Lung microvascular endothelial cell (primary cell): ENCODE measurements at regions not wholly inside any gene's neighbourhood (a gene's known extent, or its start where the extent isn't known, plus 50 kb on each side); places are given as distances from the start of the nearest gene placed in this dataset.

ENCODE experiments used
- DNase-seq, 2 donors: peaks; one replicate each; pipeline versions ENCODE4 v3.0.0 to v3.0.0-alpha.2; 2010; ENCODE audit warnings: low read depth in 2 of 2

DNA sequence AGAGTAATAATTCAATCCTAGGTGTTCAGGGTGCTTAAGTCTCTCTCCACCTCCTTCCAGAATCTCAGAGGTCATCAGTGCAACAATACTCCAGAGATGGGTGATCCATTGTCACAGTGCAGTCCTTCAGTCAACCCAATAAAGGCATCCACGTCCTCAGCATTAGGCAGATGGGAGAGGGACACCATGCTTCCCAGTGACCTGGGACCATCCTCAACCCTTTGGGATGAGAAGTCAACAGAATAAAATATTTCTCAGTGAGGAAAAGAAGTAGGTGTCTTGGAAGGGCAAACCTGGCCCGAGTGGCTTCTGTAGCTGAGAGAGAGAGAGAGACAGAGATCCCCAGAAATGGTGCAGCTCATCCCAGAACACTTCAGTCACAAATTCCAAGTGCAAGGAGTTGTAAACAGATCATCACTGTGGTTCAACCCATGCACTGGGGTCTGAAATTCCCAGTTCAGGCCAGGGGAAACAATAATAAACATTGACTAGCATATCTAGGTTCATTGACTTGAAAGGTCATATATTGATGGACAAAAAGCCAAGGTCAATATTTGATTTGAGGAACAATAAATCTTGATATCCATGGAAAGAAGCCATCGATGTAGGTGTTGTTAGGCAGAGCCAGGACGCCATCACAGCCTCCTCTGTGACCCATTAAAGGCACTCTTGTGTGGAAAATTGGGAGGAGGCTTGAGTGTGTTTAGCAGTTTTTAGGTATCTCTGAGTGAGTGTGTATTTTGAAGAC, 256.0 kb upstream of the ZMIZ1 start:
- no peak for DNase-seq

DNA sequence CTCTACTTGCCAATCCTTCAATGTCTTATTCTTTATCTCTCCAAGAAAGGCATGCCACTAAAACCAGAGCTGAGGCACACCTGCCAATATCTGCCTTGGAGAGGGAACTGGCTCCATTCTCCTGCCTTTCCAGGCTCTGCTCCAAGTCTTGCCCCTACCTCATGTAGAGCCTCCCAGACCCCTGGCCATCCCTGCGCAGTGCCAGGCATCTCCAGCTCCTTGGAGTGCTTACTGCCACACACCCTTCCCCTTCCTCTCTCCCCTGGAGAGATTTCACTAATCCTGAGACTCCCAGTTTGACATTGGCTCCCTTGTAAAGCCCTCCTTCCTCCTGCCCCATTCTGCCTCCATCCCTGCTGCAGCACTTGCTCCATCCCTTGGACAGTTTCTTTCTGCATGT, 255.2 kb upstream of the ZMIZ1 start:
- no peak for DNase-seq

DNA sequence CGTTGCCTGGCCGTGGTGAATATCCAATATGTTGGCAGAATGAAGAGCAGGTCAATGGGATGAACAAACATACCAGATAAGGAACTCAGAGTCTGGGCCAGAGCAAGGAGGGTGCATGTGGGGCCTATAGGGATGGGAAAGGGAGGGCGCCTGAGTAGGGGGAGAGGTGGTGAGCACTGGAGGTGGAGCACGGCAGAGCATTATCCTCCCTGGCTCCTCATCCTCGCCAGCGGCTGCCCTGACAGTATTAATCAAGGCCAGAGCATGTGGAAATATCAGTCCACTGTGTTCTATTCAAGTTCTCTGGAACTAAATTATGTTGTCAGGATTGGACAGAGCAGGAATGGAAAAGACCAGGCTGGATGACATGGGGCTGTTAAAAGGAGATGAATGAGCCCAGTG, 254.8 kb upstream of the ZMIZ1 start:
- DNase-seq: no peak

DNA sequence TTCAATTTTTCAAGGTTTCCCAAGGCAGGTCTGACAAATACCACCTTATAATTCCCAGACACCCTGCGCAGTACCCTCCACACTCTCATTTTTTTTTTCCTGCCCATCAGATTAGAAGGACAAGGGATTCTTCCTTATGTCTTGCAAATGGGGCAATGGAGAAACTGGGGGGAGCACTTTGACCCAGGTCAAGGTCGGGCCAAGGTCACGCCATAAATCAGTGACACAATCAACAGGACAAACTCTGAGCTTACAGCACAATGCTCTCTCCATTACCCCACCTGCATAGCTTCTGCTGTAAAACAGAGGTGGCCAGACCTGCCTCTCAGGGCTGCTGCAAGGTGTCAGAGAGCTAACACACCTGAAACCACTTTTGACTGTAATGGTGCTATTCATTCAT, 254.4 kb upstream of the ZMIZ1 start:
- DNase-seq: no peak

DNA sequence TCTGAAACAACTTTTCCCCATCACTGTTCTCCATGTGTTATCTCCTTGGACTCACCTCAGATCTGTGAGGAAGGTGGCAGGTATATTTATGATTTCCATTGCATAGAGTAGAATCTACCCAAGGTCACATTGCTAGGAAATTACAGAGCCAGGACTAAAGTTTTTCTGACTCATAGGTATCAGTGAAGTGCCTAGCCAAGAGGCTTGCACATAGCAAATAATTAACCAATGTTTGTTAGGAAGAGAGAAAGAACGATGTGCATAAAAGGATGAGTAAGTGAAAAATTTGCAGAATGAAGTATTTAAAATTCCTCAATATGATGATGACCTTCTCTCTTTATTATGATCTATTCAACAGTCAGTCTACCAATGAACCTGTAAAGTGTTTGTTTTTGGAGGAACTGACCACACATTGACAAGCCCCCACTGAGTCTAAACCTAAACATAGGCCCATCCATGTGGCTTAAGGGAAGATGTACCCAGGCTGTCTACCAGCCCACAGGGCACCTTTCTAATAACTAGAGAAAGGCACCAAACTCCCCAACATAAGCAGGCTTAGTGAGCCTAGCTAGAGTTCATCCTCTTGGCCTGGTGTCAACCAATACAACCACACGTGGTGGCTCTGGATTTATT, 252.9 kb upstream of the ZMIZ1 start:
- DNase-seq: no peak

DNA sequence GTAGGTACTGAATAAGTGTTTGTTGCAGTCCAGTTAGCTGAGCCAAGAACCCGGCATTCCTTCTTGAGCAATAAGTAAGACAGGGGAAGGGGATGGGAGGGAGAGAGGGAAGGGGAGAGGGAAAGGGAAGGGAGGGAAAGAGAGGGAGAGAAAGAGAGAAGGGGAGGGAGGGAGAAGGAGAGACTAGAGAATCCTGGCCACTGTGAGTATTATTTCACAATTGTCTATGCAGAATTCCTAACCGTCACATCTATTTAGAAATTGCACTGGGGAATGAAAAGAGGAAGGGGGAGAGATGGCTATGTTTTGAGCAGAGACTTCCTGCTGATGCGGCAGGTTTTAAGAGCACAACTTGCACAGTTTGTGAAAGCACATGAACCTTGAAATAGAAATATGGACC, 251.4 kb upstream of the ZMIZ1 start:
- DNase-seq: no peak

DNA sequence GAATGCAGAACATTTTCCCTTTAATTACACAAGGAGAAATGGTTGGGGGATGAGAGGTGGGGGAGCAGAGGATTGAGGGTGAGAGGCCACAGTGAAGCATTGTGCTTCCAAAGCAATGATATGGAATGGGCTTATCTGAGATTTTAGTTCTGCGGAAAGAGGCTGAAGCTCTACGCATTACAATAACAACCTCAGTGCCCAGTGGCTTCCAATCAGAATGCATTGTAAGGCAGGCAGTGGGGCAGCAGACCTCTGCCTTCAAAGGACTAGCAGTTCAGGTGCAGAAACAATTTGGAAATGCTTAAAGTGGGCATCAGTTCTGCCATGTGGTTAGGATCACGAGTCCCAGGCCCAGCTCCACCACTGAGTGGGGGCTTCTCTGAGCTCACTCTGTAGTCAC, 251.0 kb upstream of the ZMIZ1 start:
- no peak for DNase-seq

DNA sequence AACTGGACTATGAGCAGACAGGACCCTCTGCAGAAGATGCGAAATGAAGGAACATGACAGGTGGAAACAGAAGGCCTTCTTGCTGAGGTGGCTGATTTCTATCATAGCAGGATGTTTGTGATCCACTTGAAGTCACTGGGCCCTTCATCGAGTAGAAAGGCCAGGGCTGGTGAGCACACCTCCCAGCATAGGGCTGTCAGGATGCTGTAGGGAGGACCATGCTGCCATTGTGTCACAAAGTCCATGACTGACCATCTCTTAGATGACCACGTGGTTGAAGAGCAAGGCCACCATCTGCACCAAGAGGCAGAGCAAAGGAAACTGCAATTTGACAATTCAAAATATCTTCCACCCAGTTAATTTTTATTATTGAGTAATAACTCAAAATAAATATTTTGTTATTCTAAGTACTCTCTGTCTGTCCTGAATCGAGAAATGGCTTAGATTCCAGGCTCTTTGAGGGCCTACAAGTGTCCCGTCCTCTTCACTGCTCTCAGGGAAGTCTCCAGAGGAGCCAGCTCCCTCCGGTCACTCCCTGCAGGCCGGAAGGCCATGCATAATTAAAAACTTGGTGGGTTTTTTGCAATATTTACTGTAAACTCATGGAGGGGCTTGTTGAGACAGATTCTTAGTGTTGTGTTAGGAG, 249.3 kb upstream of the ZMIZ1 start:
- DNase-seq: no peak

DNA sequence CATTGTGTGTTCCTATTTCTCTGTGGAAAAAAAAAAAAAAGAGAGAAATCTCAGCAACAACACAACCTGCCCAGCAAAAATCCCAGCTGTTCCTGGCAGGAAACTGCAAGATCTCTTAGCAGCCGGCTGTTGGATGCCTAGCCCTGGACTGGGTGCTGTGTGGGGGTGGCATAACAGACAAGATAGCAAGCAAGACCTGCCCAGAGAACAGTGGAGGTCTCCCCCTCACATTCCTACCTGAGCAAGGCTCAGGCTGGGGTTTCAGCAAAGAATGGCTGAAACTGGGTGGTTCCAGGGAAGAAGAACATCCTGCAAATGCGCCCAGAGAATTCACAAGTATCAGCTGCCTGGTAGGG, 248.8 kb upstream of the ZMIZ1 start:
- no peak for DNase-seq

DNA sequence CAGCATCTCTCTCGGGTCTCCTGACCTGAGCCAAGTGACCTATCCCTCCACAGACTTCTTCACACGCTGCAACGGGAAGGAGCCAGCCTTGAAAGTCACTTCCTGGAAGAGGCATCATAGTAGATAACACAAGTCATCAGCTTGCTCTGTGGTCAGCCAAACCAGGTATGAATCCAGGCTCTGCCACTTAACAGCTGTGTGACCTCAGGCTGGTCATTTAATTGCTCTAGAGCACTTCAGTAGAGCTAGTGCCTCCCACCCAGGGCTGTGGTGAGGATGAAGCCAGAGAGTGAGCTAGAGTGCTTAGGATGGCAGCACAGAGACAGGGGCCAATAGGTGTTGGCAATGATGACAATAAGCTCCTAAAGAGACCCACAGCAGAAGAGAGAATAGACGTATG, 247.7 kb upstream of the ZMIZ1 start:
- no peak for DNase-seq

DNA sequence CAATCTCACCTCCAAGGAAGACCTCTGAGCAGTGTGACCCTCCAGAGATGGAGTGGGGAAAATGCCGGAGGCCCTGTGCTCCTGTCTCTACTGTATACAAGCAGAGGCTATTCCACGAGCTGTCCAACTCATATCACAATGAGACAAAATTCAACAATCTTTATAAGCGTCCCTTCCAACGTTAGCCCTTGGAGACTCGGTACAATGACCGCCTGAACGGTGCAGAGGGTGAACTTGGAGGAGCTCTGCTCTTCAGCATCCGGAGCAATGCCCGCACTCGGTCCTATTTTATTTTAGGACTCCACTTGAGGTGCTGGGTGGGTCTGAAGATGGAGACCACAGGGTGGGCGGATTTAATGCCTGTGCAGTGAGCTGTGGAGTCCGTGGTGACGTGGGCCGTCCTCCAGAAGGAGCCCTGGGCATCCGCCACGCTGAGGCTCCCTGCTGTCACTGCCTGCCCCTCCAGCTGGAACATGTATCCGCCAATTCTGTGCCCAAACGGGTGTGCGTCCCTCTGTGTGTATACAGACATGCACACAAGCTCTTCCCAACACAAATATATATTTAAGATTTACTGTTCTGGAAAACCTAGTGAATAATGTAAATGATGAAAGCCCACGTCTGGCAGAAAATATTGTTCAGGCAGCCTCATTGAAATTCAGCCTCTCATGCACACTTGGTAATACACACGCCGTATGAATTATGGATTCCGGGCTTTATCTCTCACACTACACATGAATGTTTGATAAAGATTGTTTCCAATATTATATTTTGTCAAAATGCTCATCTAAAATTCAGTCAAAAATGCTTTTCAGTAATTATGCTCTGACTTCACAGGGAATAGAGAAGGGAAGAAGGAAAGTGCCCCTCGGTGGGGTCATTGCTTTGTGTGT, 239.9 kb upstream of the ZMIZ1 start:
- DNase-seq: no peak

DNA sequence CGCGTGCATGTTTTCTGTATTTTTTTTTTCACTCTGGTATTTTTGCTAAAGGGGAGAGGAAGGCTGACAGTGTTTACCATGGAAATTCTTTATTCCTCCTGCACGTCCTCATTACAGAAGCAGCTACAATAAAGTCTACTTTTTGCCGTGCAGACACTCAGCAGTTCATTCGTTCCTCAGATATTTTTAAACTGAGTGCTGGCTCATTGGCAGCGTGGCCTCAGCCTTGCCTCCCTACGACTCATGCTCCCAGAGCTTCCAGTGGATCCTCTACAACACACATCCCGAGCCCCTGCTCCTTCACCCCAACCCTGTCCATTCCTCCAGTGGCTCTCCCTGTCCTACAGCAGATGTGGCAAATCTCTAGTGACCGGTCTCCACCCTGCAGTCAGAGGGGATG, 239.2 kb upstream of the ZMIZ1 start:
- DNase-seq: no peak

DNA sequence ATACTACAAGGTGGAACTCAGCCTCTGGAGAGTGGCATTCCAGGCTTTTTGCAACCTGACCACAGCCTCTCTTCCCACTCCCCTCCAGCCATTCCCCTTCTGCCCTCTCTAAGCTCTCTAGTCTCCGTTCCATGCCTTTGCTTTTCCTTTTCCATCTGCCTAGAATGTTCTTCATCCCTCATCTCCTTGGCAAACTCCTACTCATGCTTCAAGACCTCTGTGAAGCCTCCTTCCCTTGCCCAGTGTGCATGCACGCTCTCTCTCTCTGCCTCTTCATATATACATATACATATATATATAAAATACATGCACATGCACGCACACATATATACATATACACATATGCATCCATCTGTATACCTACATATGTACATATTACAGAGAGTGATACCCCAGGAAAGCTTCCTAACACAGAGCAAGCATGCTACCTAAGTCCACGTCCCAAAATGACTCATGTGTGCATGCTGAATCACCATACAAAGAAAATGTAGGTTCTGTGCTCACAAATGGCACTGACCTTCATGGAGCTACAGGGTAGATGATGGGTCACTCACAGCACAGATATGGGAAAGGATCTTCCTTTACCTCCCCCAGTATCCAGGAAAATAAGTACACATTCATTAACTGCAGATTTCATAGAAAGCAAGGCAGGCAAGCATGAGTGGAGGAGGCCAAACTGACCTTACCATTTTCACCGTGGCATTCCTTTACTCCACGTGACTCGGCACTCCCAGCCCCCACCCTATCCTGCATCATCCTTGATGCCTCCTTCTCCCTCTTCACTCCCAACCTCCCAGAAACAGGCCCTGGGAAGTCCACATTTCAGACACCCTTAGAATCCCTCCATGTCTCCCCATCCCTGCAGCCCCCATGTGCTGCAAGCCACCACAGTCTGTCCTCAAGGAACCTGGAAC, 238.4 kb upstream of the ZMIZ1 start:
- DNase-seq: no peak

DNA sequence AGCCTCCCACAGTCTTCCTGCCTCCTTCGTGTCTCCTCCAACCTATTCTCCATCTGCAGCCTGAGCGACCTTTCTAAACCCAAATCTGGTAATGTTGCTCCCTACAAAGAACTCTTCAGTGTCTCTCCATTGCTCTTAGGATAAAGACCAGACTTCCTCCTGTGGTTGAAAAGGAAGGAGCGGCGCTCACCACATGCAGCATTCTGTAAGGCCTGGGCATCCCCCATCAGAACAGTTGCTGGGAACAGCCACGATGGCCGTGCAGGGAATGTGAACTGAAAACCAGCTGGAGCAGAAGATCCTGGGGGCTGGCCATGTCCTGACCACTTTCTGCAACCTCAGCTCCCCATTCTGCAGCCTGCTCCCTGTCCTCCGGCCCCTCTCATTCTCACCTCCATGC, 237.8 kb upstream of the ZMIZ1 start:
- no peak for DNase-seq

DNA sequence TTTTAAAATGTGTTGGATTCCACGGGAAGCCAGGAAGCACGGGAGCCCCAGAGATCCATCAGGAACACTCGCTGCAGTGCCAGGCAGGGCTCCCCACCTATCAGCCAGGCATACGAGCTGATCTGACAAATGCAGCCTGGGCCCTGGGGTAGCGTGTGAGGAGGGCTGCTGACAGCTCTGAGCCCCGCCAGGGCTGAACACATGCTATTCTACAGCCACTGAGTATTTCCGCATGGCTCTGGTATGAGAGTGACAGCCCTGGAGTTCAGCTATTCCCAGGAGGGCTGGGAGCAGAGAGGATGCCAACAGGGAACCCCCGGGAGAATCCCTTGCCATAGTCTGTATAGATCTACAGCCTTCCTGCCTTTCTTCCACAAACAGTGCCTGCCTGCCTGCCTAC, 237.3 kb upstream of the ZMIZ1 start:
- DNase-seq: no peak

DNA sequence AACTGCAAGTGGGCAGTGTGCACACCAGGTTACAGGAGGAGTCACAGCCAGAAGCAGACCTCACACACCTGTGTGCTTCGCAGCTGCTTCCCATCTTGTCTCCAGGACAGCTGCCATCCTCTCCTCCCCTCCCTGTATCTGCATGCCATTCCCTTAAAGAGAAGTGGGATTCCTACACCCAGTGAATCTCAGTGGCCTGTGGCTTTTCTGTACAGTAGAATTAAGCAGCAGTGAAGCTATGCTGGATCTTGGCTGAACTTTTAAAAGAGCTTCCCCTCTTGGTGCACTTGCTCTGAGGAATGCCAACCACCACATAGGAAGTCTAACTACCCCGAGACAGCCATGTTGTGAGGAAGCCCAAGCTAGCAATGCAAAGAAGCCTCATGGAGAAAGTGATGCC, 236.5 kb upstream of the ZMIZ1 start:
- DNase-seq: no peak

DNA sequence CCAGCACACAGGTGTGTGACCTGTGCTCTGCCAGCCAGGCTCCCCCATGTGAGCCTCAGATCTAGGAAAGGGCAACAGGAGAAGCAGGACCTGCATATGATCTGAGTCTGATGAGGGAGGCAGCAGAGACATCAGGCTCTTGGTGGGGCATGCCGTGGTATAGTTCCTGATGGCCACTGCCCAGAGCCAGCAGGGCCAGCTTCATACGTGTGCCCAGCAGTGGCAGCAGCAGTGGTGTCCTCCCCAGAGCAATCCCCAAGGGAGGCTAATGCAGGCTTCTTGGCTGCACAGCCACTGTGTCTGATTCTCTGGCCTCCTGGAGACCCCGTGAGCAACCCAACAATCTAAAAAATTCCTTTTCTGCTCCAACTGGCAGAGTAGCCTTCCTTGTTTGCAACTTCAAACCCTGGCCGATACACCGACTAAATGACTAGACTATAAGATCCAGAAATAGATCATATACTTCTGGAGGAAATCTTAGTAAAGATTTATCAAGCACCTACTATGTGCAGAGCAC, 230.6 kb upstream of the ZMIZ1 start:
- DNase-seq: no peak

DNA sequence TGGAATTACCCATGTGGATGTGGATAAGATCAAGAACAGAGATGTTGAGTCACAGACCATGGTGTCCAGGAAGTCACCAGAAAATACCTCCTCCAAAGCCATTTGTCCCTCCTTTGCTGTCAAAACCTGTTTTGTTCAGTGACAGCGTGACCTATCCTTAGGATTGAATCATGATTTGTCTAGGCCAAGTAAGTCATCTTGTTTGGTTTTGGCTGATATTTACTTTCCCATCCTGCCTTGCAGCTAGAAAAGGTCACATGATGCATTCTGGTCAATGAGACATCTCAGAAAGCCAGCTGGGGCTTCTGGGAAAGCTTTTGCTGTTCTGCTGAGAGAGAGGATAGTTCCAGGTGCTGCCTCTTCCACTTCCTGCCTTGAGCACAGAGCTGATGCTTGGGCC, 225.3 kb upstream of the ZMIZ1 start:
- no peak for DNase-seq

DNA sequence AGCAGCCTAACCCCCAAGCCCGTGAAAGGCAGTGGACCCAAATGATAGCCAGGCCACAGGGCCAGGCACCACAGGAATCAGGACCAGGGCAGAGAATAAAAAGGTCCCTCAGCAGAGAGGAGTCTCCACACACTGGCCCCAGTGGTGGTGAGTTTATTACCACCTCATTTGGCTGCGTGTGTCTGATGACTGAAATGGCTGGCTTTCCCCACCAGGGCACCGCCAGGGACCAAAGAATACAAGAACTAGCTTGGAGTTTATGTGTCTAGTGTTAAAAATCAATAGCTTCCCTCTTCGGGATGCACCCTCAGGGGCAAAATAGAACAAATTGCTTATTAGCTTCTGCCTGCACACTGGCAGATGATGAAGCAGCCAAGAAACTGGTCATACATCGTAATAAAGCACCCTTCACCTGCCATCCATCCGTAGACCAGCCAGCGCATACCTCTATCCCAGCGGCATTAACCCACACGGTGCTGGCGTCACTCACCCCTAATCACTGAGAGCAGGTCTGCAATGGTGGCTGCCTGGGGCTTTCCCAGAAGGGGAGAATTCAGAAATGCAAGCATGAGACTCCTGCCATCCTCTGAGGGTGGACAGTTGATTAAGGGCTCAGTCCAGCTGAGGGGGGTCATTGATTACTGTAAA, 223.7 kb upstream of the ZMIZ1 start:
- no peak for DNase-seq

DNA sequence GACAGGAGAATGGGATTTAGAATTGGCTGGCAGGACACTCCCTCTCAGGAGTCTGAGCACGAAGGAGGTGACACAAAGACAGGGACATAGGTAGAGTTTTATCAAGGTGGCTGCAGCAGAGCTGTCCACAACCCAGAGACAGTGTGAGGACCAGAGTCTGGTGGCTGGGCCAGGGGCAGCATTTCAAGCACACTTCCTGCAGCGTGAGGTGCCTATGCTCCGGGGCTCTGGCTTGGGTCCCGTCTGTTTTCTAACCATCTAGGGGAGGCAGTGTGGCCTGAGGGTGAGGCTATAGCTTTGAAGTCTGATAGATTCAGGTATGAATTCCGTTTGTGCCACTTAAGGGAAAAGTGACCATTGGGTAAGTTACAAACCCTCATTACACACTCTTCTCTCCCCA, 222.7 kb upstream of the ZMIZ1 start:
- no peak for DNase-seq
